Effector memory CD4-positive, alpha-beta T cell (primary cell): ENCODE measurements at regions not wholly inside any gene's neighbourhood (a gene's known extent, or its start where the extent isn't known, plus 50 kb on each side); places are given as distances from the start of the nearest gene placed in this dataset.
"Not testable (repeated sequence)": the region's sequence is repeated elsewhere in the genome, so short reads cannot be mapped to it uniquely, and the experiment has no call there.

ENCODE experiments used
- DNase-seq, 3 donors: peaks; one replicate each; pipeline ENCODE4 v3.0.0-alpha.2; 2020
- H3K27ac ChIP-seq: 2 replicates; pipeline ENCODE4 v1.7.0; 2013; ENCODE audit warnings: mild to moderate bottlenecking, low read length, moderate library complexity; ENCODE audit not compliant: insufficient read depth, poor library complexity, severe bottlenecking
- H3K27me3 ChIP-seq: replicated peaks from 2 replicates; pipeline ENCODE4 v1.7.0; 2013; ENCODE audit warnings: mild to moderate bottlenecking, low read length; ENCODE audit not compliant: insufficient read depth, control insufficient read depth, poor library complexity, severe bottlenecking
- H3K36me3 ChIP-seq: 2 replicates; pipeline ENCODE4 v1.7.0; 2013; ENCODE audit warnings: mild to moderate bottlenecking, low read length, moderate library complexity; ENCODE audit not compliant: control insufficient read depth, insufficient read depth
- H3K4me1 ChIP-seq: 2 replicates; pipeline ENCODE4 v1.7.0; 2013; ENCODE audit warnings: low read length, mild to moderate bottlenecking; ENCODE audit not compliant: control insufficient read depth, insufficient read depth, poor library complexity, severe bottlenecking
- H3K4me3 ChIP-seq: 2 replicates; pipeline ENCODE4 v1.7.0; 2013; ENCODE audit warnings: low read length, low read depth, mild to moderate bottlenecking; ENCODE audit not compliant: insufficient read depth, poor library complexity, severe bottlenecking
- H3K9me3 ChIP-seq: 2 replicates; pipeline ENCODE4 v1.7.0; 2013; ENCODE audit warnings: mild to moderate bottlenecking, low read length, moderate library complexity; ENCODE audit not compliant: control insufficient read depth

DNA sequence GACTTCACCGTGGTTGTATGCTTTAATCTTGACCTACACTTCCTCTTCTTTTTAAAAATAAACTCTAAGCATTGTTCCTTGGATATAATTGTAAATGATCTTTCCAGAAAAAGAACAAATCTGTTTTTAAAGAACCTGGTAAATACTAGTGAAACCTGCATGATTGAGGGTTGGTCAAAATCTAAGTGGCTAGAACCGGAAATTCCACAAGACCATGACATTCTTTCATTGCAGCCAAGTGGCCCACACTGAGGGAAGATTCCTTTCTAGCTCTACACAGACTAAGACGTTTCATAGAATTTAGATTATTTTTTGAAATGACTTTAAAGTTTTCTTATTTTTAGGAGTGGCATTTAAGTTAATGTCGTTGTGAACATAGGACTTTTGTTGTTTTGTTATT, 356.7 kb downstream of the NYAP2 start:
- Histone ChIP-seq H3K9me3 (no peaks in the 10 kb centered on the region), H3K36me3 (no peaks in the 10 kb centered on the region), H3K27me3 (no peaks in the 10 kb centered on the region), H3K27ac (no peak overlapping the region), H3K4me1 (no peaks in the 10 kb centered on the region), H3K4me3 (no peak overlapping the region)
- no peak for DNase-seq

DNA sequence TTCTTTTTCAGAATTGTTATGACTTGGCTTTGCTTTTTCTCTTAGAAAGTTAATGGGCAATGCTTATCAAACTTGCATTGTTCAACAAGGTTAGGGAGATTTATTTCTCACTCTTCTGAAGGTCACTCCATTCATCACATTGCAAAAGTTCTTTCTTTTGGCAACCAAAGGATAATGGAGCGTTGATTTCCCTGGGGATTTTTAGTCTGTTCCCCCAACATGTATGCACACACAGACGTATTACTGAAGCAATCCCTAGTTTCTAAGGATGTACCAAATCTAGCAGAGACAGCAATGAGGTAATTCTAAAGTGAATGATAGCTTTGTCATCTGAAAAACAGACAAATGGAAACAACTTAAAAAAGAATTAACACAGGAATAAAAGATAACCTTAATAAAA, 349.1 kb downstream of the NYAP2 start:
- no peaks in the 10 kb centered on the region for H3K36me3 ChIP-seq
- H3K9me3 ChIP-seq = no peaks in the 10 kb centered on the region
- H3K27me3 ChIP-seq = no peaks in the 10 kb centered on the region
- H3K4me3 ChIP-seq = no peak overlapping the region
- no peak for DNase-seq
- no peaks in the 10 kb centered on the region for H3K4me1 ChIP-seq
- H3K27ac ChIP-seq = no peak overlapping the region

DNA sequence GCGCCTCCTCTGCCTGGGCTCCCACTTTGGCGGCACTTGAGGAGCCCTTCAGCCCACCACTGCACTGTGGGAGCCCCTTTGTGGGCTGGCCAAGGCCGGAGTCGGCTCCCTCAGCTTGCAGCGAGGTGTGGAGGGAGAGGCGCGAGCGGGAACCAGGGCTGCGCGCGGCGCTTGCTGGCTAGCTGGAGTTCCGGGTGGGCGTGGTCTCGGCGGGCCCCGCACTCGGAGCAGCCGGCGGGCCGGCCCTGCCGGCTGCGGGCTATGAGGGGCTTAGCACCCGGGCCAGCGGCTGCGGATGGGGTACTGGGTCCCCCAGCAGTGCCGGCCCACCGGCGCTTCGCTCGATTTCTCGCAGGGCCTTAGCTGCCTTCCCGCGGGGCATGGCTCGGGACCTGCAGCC, 344.5 kb downstream of the NYAP2 start:
- not testable (repeated sequence) for H3K9me3 ChIP-seq, H3K27ac ChIP-seq, H3K4me3 ChIP-seq, DNase-seq, H3K36me3 ChIP-seq, H3K4me1 ChIP-seq, H3K27me3 ChIP-seq

DNA sequence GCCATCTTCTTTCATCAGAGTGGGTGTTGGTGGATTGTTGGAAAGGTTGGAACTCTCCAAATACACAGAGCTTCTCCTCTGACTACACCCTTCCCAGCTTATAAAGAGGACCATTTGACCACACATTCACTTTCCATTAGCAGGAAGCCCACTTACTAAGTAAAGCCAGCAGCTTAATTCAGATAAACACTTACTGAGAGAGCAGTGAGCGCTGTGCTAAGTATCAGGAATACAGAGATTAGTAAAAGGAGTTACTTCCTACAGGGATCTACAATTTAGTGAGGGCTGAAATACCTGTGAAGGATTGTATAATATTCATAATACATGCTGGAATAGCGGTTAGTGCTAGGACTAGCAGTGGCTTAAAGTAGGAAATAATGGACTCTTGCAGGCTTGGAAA, 343.0 kb downstream of the NYAP2 start:
- Histone ChIP-seq H3K36me3 (no peaks in the 10 kb centered on the region), H3K4me1 (no peaks in the 10 kb centered on the region), H3K27me3 (no peaks in the 10 kb centered on the region), H3K9me3 (no peaks in the 10 kb centered on the region), H3K27ac (no peak overlapping the region), H3K4me3 (no peak overlapping the region)
- DNase-seq = no peak

DNA sequence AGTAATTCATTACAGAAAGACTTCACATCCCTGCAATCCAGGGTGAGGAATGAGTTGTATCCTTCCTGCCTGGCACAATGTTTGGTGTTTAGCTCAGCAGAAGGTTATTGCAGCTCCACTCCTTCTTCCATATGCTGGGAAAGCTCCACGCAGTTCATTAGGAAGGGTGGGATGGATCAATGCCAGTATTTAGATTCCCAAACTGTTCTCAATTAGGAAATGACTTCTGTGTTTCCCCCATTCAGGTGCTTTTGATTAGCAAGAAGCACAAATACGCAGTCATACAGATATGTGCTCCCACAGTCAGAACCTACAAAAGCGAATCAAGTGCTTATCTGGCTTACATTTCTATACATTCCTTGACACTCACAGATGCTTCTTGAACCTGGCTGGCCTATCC, 340.6 kb downstream of the NYAP2 start:
- no peak overlapping the region for H3K27ac ChIP-seq
- H3K4me1 ChIP-seq = no peaks in the 10 kb centered on the region
- H3K9me3 ChIP-seq = no peaks in the 10 kb centered on the region
- H3K4me3 ChIP-seq = no peak overlapping the region
- no peaks in the 10 kb centered on the region for H3K27me3 ChIP-seq
- H3K36me3 ChIP-seq = no peaks in the 10 kb centered on the region
- DNase-seq = no peak

DNA sequence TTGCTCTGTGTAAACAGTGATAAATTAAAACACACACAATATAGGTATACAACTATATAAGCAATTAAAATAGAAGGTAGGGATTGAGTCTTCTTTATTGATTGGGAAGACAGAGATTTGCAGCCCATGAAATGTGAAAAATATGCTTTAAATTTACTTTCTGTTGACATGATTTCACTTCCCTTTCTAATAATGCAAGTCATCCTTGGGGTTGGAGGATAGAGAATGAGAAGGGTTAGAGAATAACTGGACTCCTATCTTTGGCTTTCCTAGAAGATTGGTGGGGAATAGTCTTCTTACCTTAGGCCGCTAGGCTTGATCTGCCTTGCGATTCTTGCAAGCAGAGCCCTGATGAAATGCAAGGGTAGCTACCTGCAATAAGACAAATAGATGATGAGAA, 339.8 kb downstream of the NYAP2 start:
- Histone ChIP-seq H3K4me1 (no peaks in the 10 kb centered on the region), H3K27me3 (no peaks in the 10 kb centered on the region), H3K36me3 (no peaks in the 10 kb centered on the region), H3K9me3 (no peaks in the 10 kb centered on the region), H3K4me3 (no peak overlapping the region), H3K27ac (no peak overlapping the region)
- no peak for DNase-seq

DNA sequence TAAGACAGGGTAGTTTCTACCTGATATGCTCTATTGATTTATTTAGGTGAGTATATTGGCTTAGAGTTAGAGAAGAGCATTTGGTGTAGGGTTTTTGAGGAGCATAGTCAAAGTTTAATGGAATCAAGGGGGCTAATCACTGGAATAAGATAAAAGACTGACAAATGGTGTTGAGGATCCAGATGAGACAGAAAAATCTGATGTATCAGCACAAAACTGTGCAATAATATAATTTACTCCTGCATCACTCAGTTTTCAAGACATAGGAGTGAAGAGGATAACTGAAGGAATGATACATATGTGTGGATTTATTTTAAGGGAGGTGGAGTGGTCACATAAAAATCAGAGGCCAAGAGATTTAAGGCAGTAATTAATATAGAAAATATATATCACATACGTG, 339.2 kb downstream of the NYAP2 start:
- H3K36me3 ChIP-seq = no peaks in the 10 kb centered on the region
- H3K27me3 ChIP-seq = no peaks in the 10 kb centered on the region
- H3K4me3 ChIP-seq = no peak overlapping the region
- H3K4me1 ChIP-seq = no peaks in the 10 kb centered on the region
- no peak overlapping the region for H3K27ac ChIP-seq
- H3K9me3 ChIP-seq = no peaks in the 10 kb centered on the region
- no peak for DNase-seq

DNA sequence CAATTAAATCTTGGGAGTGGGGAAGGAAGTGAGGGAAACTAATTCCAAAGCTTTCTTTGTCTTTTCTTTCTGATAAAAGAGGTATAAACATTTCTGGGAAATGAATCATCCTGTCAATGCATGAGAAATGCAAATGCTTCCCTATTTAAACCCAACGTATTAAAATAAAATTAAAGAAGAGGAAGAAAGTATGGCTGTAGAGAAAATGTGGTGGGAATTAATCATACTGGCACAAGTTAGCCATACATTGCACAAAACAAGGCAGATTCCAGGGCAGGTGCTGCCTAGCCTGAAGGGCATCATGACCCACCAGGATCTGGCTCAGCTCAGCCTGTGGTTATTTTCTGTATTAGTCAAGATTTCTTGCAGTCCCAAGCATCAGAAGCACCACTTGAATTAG, 338.0 kb downstream of the NYAP2 start:
- Histone ChIP-seq H3K27me3 (no peaks in the 10 kb centered on the region), H3K4me1 (no peaks in the 10 kb centered on the region), H3K27ac (no peak overlapping the region), H3K9me3 (no peaks in the 10 kb centered on the region), H3K36me3 (no peaks in the 10 kb centered on the region), H3K4me3 (no peak overlapping the region)
- DNase-seq = no peak

DNA sequence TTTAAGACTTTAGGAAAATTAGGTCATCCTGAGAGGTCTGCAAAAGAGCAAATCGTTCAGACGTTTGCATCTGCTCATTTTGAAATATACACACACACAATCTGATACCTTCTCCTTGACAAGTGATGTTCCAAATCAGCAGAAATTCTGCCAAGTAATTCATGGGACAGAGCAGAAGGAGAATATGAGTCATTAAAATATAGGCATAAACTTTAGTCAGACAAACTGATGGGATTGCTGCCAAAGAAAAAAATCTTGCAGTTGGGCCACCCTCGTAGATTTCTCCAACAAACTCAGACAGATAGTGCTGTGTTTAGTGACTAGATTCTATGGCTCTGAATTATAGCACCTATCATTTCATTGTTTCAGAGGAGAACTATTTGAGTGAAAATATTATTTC, 336.3 kb downstream of the NYAP2 start:
- DNase-seq = no peak
- H3K27ac ChIP-seq = no peak overlapping the region
- H3K36me3 ChIP-seq = no peaks in the 10 kb centered on the region
- H3K4me3 ChIP-seq = no peak overlapping the region
- H3K9me3 ChIP-seq = no peaks in the 10 kb centered on the region
- H3K4me1 ChIP-seq = no peaks in the 10 kb centered on the region
- no peaks in the 10 kb centered on the region for H3K27me3 ChIP-seq

DNA sequence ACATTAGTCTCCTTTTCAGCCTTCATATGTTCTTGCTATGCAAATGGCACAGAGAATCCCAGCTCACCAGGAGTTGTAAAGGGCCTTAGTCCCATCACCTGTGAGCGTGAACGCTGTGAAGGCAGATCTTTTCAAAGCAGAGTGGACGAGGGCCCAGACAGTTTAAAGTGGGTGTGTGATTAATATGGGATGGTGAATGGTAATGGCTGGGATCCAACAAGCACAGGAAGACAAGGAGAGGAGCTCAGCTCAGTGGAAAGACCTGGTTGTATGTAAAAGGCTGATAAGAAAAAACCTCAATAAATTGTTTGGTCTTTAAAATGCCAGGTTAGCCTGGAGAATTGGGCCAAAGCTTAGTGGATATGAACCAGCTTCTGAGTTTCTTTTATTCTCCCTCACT, 326.2 kb downstream of the NYAP2 start:
- no peaks in the 10 kb centered on the region for H3K9me3 ChIP-seq
- no peaks in the 10 kb centered on the region for H3K4me1 ChIP-seq
- DNase-seq = no peak
- H3K27ac ChIP-seq = no peak overlapping the region
- no peaks in the 10 kb centered on the region for H3K36me3 ChIP-seq
- H3K4me3 ChIP-seq = no peak overlapping the region
- H3K27me3 ChIP-seq = no peaks in the 10 kb centered on the region
